Activated naive CD4-positive, alpha-beta T cell treated with anti-CD3 and anti-CD28 coated beads, Interleukin-2, amount 50 U/mL, for 24 hours (primary cell): ENCODE measurements at regions not wholly inside any gene's neighbourhood (a gene's known extent, or its start where the extent isn't known, plus 50 kb on each side); places are given as distances from the start of the nearest gene placed in this dataset.

Experiments
- H3K27ac Mint-ChIP-seq: one replicate; pipeline ENCODE4 v1.8.0; 2021; ENCODE audit warnings: mild to moderate bottlenecking, mixed read lengths
- H3K27me3 Mint-ChIP-seq: one replicate; pipeline ENCODE4 v1.8.0; 2021; ENCODE audit warnings: mixed read lengths
- H3K36me3 Mint-ChIP-seq: one replicate; pipeline ENCODE4 v1.8.0; 2021; ENCODE audit warnings: mixed read lengths
- H3K4me1 Mint-ChIP-seq: one replicate; pipeline ENCODE4 v1.8.0; 2021; ENCODE audit warnings: mixed read lengths
- H3K4me3 Mint-ChIP-seq: one replicate; pipeline ENCODE4 v1.8.0; 2021; ENCODE audit warnings: mild to moderate bottlenecking, mixed read lengths
- H3K9me3 Mint-ChIP-seq: one replicate; pipeline ENCODE4 v1.8.0; 2021; ENCODE audit warnings: mixed read lengths

- H3K27me3 Mint-ChIP-seq = peaks cover 9% of the 10 kb centered on the region
- H3K9me3 Mint-ChIP-seq = no peaks in the 10 kb centered on the region
- H3K4me1 Mint-ChIP-seq = no peaks in the 10 kb centered on the region
- no peak overlapping the region for H3K27ac Mint-ChIP-seq
- no peaks in the 10 kb centered on the region for H3K36me3 Mint-ChIP-seq
- no peak overlapping the region for H3K4me3 Mint-ChIP-seq
Observed at GRCh38 chr10:3497581-3497980, 287.4 kb downstream of the KLF6 start.

- Mint-ChIP-seq H3K9me3 (no peaks in the 10 kb centered on the region), H3K27ac (no peak overlapping the region), H3K4me3 (no peak overlapping the region), H3K4me1 (no peaks in the 10 kb centered on the region), H3K27me3 (peaks cover 9% of the 10 kb centered on the region), H3K36me3 (no peaks in the 10 kb centered on the region)
Observed at GRCh38 chr10:3496138-3496537, 288.9 kb downstream of the KLF6 start.

- Mint-ChIP-seq H3K4me3 (no peak overlapping the region), H3K27ac (no peak overlapping the region), H3K9me3 (peaks cover under 1% of the 10 kb centered on the region), H3K36me3 (no peaks in the 10 kb centered on the region), H3K4me1 (no peaks in the 10 kb centered on the region), H3K27me3 (peaks cover 9% of the 10 kb centered on the region)
Observed at GRCh38 chr10:3495281-3495680, 289.7 kb downstream of the KLF6 start.

GRCh38 chr10:3494838-3495230 is 290.2 kb downstream of the KLF6 start:
- Mint-ChIP-seq H3K36me3 (no peaks in the 10 kb centered on the region), H3K27ac (peak overlapping the region; percentile 30), H3K27me3 (peaks cover 9% of the 10 kb centered on the region), H3K4me3 (no peak overlapping the region), H3K4me1 (no peaks in the 10 kb centered on the region), H3K9me3 (peaks cover 5% of the 10 kb centered on the region)

- no peaks in the 10 kb centered on the region for H3K4me1 Mint-ChIP-seq
- peaks cover 10% of the 10 kb centered on the region for H3K9me3 Mint-ChIP-seq
- H3K27ac Mint-ChIP-seq = peak overlapping the region; percentile 30
- no peaks in the 10 kb centered on the region for H3K36me3 Mint-ChIP-seq
- peaks cover 9% of the 10 kb centered on the region for H3K27me3 Mint-ChIP-seq
- no peak overlapping the region for H3K4me3 Mint-ChIP-seq
Observed at GRCh38 chr10:3494131-3494837, 290.7 kb downstream of the KLF6 start.

- H3K4me1 Mint-ChIP-seq = no peaks in the 10 kb centered on the region
- peaks cover 9% of the 10 kb centered on the region for H3K27me3 Mint-ChIP-seq
- no peak overlapping the region for H3K27ac Mint-ChIP-seq
- no peaks in the 10 kb centered on the region for H3K36me3 Mint-ChIP-seq
- H3K9me3 Mint-ChIP-seq = peaks cover 10% of the 10 kb centered on the region
- no peak overlapping the region for H3K4me3 Mint-ChIP-seq
Observed at GRCh38 chr10:3493621-3494020, 291.4 kb downstream of the KLF6 start.

- Mint-ChIP-seq H3K36me3 (no peaks in the 10 kb centered on the region), H3K4me3 (no peak overlapping the region), H3K27me3 (peaks cover 10% of the 10 kb centered on the region), H3K9me3 (peaks cover 10% of the 10 kb centered on the region), H3K27ac (no peak overlapping the region), H3K4me1 (no peaks in the 10 kb centered on the region)
Observed at GRCh38 chr10:3491571-3491970, 293.4 kb downstream of the KLF6 start.

GRCh38 chr10:3487228-3487627 is 297.8 kb downstream of the KLF6 start:
- Mint-ChIP-seq H3K4me1 (peaks cover 11% of the 10 kb centered on the region), H3K9me3 (peaks cover 10% of the 10 kb centered on the region), H3K4me3 (no peak overlapping the region), H3K27me3 (peaks cover 2% of the 10 kb centered on the region), H3K36me3 (no peaks in the 10 kb centered on the region), H3K27ac (no peak overlapping the region)

GRCh38 chr10:3486346-3487065 is 298.5 kb downstream of the KLF6 start:
- Mint-ChIP-seq H3K27me3 (peaks cover 2% of the 10 kb centered on the region), H3K27ac (no peak overlapping the region), H3K36me3 (no peaks in the 10 kb centered on the region), H3K9me3 (peaks cover 10% of the 10 kb centered on the region), H3K4me1 (peaks cover 14% of the 10 kb centered on the region), H3K4me3 (no peak overlapping the region)

- H3K4me3 Mint-ChIP-seq = peak overlapping the region; percentile 23
- peaks cover 2% of the 10 kb centered on the region for H3K27me3 Mint-ChIP-seq
- H3K27ac Mint-ChIP-seq = no peak overlapping the region
- H3K4me1 Mint-ChIP-seq = peaks cover 14% of the 10 kb centered on the region
- no peaks in the 10 kb centered on the region for H3K36me3 Mint-ChIP-seq
- H3K9me3 Mint-ChIP-seq = peaks cover 8% of the 10 kb centered on the region
Observed at GRCh38 chr10:3485057-3485686, 299.8 kb downstream of the KLF6 start.

- peaks cover 2% of the 10 kb centered on the region for H3K27me3 Mint-ChIP-seq
- peaks cover 1% of the 10 kb centered on the region for H3K9me3 Mint-ChIP-seq
- H3K4me1 Mint-ChIP-seq = peaks cover 14% of the 10 kb centered on the region
- H3K4me3 Mint-ChIP-seq = peak overlapping the region; percentile 23
- H3K27ac Mint-ChIP-seq = no peak overlapping the region
- no peaks in the 10 kb centered on the region for H3K36me3 Mint-ChIP-seq
Observed at GRCh38 chr10:3484306-3485056, 300.5 kb downstream of the KLF6 start.

- Mint-ChIP-seq H3K4me1 (peaks cover 19% of the 10 kb centered on the region), H3K9me3 (no peaks in the 10 kb centered on the region), H3K4me3 (no peak overlapping the region), H3K27ac (no peak overlapping the region), H3K36me3 (no peaks in the 10 kb centered on the region), H3K27me3 (peaks cover under 1% of the 10 kb centered on the region)
Observed at GRCh38 chr10:3482200-3482993, 302.6 kb downstream of the KLF6 start.

- H3K9me3 Mint-ChIP-seq = no peaks in the 10 kb centered on the region
- H3K4me3 Mint-ChIP-seq = no peak overlapping the region
- no peaks in the 10 kb centered on the region for H3K36me3 Mint-ChIP-seq
- H3K4me1 Mint-ChIP-seq = peaks cover 22% of the 10 kb centered on the region
- H3K27me3 Mint-ChIP-seq = no peaks in the 10 kb centered on the region
- H3K27ac Mint-ChIP-seq = no peak overlapping the region
Observed at GRCh38 chr10:3481496-3481895, 303.5 kb downstream of the KLF6 start.

- Mint-ChIP-seq H3K27ac (no peak overlapping the region), H3K4me1 (peaks cover 22% of the 10 kb centered on the region), H3K4me3 (no peak overlapping the region), H3K27me3 (no peaks in the 10 kb centered on the region), H3K9me3 (no peaks in the 10 kb centered on the region), H3K36me3 (no peaks in the 10 kb centered on the region)
Observed at GRCh38 chr10:3480990-3481315, 304.1 kb downstream of the KLF6 start.
